ENCODE measurements at regions not wholly inside any gene's neighbourhood (a gene's known extent, or its start where the extent isn't known, plus 50 kb on each side); places are given as distances from the start of the nearest gene placed in this dataset.

DNA sequence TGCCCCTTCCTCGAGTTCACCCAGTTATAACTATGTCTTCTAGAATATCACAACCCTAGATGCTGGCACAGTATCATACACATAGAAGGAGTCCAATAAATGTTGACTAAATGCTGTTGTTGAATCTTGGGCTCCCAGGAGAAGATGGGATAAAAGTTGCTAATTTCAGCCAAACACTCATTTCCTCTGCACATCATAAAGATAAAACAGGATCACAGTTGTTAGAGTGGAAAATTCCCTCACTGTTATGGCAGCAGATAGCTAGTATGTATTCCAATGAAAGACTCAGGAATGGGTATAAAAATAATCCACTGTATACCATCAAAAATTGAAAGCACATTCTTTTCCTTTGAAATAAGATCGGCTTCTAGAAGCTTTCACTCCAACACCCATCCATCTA is 294.9 kb upstream of the TSHZ2 start:
- no TSS peak for BruUV-seq (replicated peaks)
- TF ChIP-seq EZH2 (IDR thresholded peaks at IDR 0.05; ENCODE audit: borderline replicate concordance, low read depth, low read length, poor library complexity, severe bottlenecking) = no peak
- TF ChIP-seq, protein P1, sequence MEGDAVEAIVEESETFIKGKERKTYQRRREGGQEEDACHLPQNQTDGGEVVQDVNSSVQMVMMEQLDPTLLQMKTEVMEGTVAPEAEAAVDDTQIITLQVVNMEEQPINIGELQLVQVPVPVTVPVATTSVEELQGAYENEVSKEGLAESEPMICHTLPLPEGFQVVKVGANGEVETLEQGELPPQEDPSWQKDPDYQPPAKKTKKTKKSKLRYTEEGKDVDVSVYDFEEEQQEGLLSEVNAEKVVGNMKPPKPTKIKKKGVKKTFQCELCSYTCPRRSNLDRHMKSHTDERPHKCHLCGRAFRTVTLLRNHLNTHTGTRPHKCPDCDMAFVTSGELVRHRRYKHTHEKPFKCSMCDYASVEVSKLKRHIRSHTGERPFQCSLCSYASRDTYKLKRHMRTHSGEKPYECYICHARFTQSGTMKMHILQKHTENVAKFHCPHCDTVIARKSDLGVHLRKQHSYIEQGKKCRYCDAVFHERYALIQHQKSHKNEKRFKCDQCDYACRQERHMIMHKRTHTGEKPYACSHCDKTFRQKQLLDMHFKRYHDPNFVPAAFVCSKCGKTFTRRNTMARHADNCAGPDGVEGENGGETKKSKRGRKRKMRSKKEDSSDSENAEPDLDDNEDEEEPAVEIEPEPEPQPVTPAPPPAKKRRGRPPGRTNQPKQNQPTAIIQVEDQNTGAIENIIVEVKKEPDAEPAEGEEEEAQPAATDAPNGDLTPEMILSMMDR (conservative IDR thresholded peaks at IDR 0.05; ENCODE audit: low read depth, low read length) = no peak
- intact Hi-C loops (cut with micrococcal nuclease; ENCODE audit: unreplicated experiment) = no loop called here
- no peaks in the 10 kb centered on the region for H3K36me3 ChIP-seq (ENCODE audit: insufficient read depth, low read length, poor library complexity, severe bottlenecking)
- POLR2A ChIA-PET (ENCODE audit: low non-redundant PET) = no interaction called here
- no peak overlapping the region for H3K27ac ChIP-seq (ENCODE audit: low read depth, low read length, poor library complexity, severe bottlenecking)
- H3K27me3 ChIP-seq (replicated peaks; ENCODE audit: insufficient read depth, low read depth, low read length, poor library complexity) = peaks cover 4% of the 10 kb centered on the region
- no peaks in the 10 kb centered on the region for H3K9me3 ChIP-seq (ENCODE audit: low read depth, low read length, poor library complexity, severe bottlenecking)
- CTCF ChIA-PET = no interaction called here
- no peaks in the 10 kb centered on the region for H3K4me1 ChIP-seq (ENCODE audit: insufficient read depth, low read length, poor library complexity, severe bottlenecking)
- no peak for DNase-seq (ENCODE audit: low spot score)
- no peak overlapping the region for H3K4me3 ChIP-seq (ENCODE audit: low read depth, low read length, poor library complexity, severe bottlenecking)

DNA sequence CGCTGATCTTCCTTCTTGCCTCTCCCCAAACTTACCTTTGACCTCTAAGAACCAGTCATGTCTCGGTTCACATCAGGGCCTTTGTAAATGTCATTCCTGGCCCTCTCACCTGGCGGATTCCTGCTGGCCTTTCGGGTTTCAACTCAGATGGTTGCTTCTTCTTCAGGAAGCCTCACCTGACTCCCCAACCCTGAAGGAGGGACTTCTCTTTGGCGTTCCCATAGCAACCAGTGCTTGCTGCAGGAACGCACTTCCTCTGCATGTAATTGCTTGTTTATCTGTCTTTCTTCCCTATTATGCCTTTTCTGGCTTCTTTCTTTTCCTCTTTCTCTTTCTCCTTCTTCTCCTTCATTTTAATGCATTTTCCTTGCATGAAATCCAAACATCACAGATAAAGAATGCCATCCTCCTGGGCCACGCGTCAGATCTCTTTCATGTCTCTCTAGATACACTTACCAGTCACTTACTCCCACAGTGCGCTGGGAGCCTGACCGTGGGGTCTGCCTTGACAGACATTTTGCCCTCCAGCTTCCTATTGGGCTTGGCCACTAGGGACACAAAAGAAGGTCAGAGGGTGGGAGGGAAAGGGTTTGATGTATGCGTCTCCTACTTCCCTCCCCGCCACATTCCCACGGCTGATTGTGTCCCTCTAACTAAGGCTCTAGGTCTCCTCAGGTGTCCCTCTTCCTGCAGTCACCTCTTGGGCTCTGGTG is 295.7 kb upstream of the TSHZ2 start:
- Histone ChIP-seq H3K4me3 (ENCODE audit: low read depth, low read length, poor library complexity, severe bottlenecking) (no peak overlapping the region), H3K27me3 (replicated peaks; ENCODE audit: insufficient read depth, low read depth, low read length, poor library complexity) (peaks cover 4% of the 10 kb centered on the region), H3K27ac (ENCODE audit: low read depth, low read length, poor library complexity, severe bottlenecking) (no peak overlapping the region), H3K36me3 (ENCODE audit: insufficient read depth, low read length, poor library complexity, severe bottlenecking) (no peaks in the 10 kb centered on the region), H3K9me3 (ENCODE audit: low read depth, low read length, poor library complexity, severe bottlenecking) (no peaks in the 10 kb centered on the region), H3K4me1 (ENCODE audit: insufficient read depth, low read length, poor library complexity, severe bottlenecking) (no peaks in the 10 kb centered on the region)
- intact Hi-C loops (cut with micrococcal nuclease; ENCODE audit: unreplicated experiment) = no loop called here
- ChIA-PET POLR2A (ENCODE audit: low non-redundant PET) (no interaction called here), CTCF (no interaction called here)
- no peak for DNase-seq (ENCODE audit: low spot score)
- no TSS peak for BruUV-seq (replicated peaks)
- TF ChIP-seq, protein P1 (conservative IDR thresholded peaks at IDR 0.05; ENCODE audit: low read depth, low read length) = no peak
- TF ChIP-seq EZH2 (IDR thresholded peaks at IDR 0.05; ENCODE audit: borderline replicate concordance, low read depth, low read length, poor library complexity, severe bottlenecking) = no peak

DNA sequence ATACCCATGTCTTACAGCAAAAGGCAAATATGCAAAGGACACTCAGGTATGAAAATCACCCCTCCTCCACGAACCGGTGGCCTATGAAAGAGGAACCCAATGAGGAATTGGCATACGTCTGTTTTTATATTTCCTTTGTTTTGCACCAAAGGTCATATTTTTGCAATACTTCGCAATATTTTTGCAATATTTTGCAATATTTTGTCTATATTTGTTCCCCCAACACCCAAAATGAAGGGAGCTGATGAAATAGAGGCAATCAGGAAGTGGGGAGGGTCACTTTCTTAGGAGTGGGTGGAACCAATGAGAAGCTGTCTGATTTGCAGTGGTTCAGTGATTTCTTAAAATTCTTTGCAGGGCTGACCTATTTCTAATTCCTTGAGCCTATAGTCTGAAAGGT is 296.8 kb upstream of the TSHZ2 start:
- ChIA-PET POLR2A (ENCODE audit: low non-redundant PET) (no interaction called here), CTCF (no interaction called here)
- Histone ChIP-seq H3K4me3 (ENCODE audit: low read depth, low read length, poor library complexity, severe bottlenecking) (no peak overlapping the region), H3K4me1 (ENCODE audit: insufficient read depth, low read length, poor library complexity, severe bottlenecking) (no peaks in the 10 kb centered on the region), H3K27me3 (replicated peaks; ENCODE audit: insufficient read depth, low read depth, low read length, poor library complexity) (peaks cover 4% of the 10 kb centered on the region), H3K36me3 (ENCODE audit: insufficient read depth, low read length, poor library complexity, severe bottlenecking) (no peaks in the 10 kb centered on the region), H3K27ac (ENCODE audit: low read depth, low read length, poor library complexity, severe bottlenecking) (no peak overlapping the region), H3K9me3 (ENCODE audit: low read depth, low read length, poor library complexity, severe bottlenecking) (no peaks in the 10 kb centered on the region)
- no TSS peak for BruUV-seq (replicated peaks)
- no peak for DNase-seq (ENCODE audit: low spot score)
- TF ChIP-seq, protein P1 (conservative IDR thresholded peaks at IDR 0.05; ENCODE audit: low read depth, low read length) = no peak
- TF ChIP-seq EZH2 (IDR thresholded peaks at IDR 0.05; ENCODE audit: borderline replicate concordance, low read depth, low read length, poor library complexity, severe bottlenecking) = no peak
- intact Hi-C loops (cut with micrococcal nuclease; ENCODE audit: unreplicated experiment) = no loop called here
